ENCODE measurements at regions not wholly inside any gene's neighbourhood (a gene's known extent, or its start where the extent isn't known, plus 50 kb on each side); places are given as distances from the start of the nearest gene placed in this dataset.

GRCh38 chr2:144224472-144224871 lies 295.4 kb downstream of the ZEB2 start:
- TF ChIP-seq ZNF274 (IDR thresholded peaks at IDR 0.05; ENCODE audit: low read depth, low read length) (no peak), YY1 (IDR thresholded peaks at IDR 0.05; ENCODE audit: insufficient read depth, insufficient read length) (no peak)

All from NT2/D1 (cell line).